Calu3 (cell line): ENCODE measurements at regions not wholly inside any gene's neighbourhood (a gene's known extent, or its start where the extent isn't known, plus 50 kb on each side); places are given as distances from the start of the nearest gene placed in this dataset.
"Not testable (repeated sequence)": the region's sequence is repeated elsewhere in the genome, so short reads cannot be mapped to it uniquely, and the experiment has no call there.

Experiments
- BruUV-seq: library from RNA; stranded (reverse); fragments of 400-500 nt; replicated peaks from 2 replicates; lab custom pipeline; 2021; lab: Mats Ljungman, UMichigan
- CTCF ChIA-PET: fragments of 300-600 bp; sonication (Branson Sonifier 250); formaldehyde crosslinking; loops from one replicate; lab custom pipeline; 2022; ENCODE audit warnings: antibody characterized with exemption; lab: Charles Lee
- DNase-seq: peaks from one replicate; pipeline ENCODE4 v3.0.0; 2022
- H3K27ac Mint-ChIP-seq: one replicate; pipeline ENCODE4 v1.8.0; 2022; ENCODE audit warnings: mixed read lengths; ENCODE audit not compliant: unreplicated experiment
- H3K27me3 Mint-ChIP-seq: one replicate; pipeline ENCODE4 v1.8.0; 2022; ENCODE audit warnings: mixed read lengths; ENCODE audit not compliant: unreplicated experiment
- H3K36me3 Mint-ChIP-seq: one replicate; pipeline ENCODE4 v1.8.0; 2022; ENCODE audit warnings: mild to moderate bottlenecking, moderate library complexity, mixed read lengths; ENCODE audit not compliant: insufficient read depth, unreplicated experiment
- H3K4me1 Mint-ChIP-seq: one replicate; pipeline ENCODE4 v1.8.0; 2022; ENCODE audit warnings: mild to moderate bottlenecking, low read depth, mixed read lengths; ENCODE audit not compliant: unreplicated experiment
- H3K4me3 Mint-ChIP-seq: one replicate; pipeline ENCODE4 v1.8.0; 2022; ENCODE audit warnings: mild to moderate bottlenecking, low read depth, moderate library complexity, mixed read lengths; ENCODE audit not compliant: unreplicated experiment
- H3K9me3 Mint-ChIP-seq: one replicate; pipeline ENCODE4 v1.8.0; 2022; ENCODE audit warnings: low read depth, mixed read lengths; ENCODE audit not compliant: unreplicated experiment
- CTCF ChIP-seq: fragments of 200-600 bp; IDR thresholded peaks from one replicate; pipeline ENCODE4 v1.8.0; 2022; ENCODE audit warnings: antibody characterized with exemption; ENCODE audit not compliant: unreplicated experiment
- intact Hi-C: fragments of 100-400 bp; cut with micrococcal nuclease; formaldehyde crosslinking; loops from one replicate; pipeline ENCODE4 v1.10.0; 2022; ENCODE audit not compliant: unreplicated experiment

GRCh38 chr1:148388260-148389026 lies 94.7 kb downstream of the PPIAL4G start:
- peak overlapping the region; percentile 87 for H3K4me3 Mint-ChIP-seq
- no peaks in the 10 kb centered on the region for H3K27me3 Mint-ChIP-seq
- H3K4me1 Mint-ChIP-seq: peaks cover 5% of the 10 kb centered on the region
- intact Hi-C loops: no loop called here
- no peak for TF ChIP-seq CTCF
- DNase-seq: peak; percentile 89
- peaks cover 16% of the 10 kb centered on the region for H3K36me3 Mint-ChIP-seq
- no peaks in the 10 kb centered on the region for H3K9me3 Mint-ChIP-seq
- peak overlapping the region; percentile 95 for H3K27ac Mint-ChIP-seq
- BruUV-seq: TSS peak; percentile 99
- CTCF ChIA-PET: interaction anchor here (0.7 kb wide), 1 partner anchor 1826 kb away, joined by 5 read pairs; no protein-coding TSS in a partner anchor

GRCh38 chr1:148387949-148388259 lies 95.2 kb downstream of the PPIAL4G start:
- DNase-seq, H3K4me1 Mint-ChIP-seq, BruUV-seq, H3K9me3 Mint-ChIP-seq, CTCF ChIA-PET, intact Hi-C loops, H3K27me3 Mint-ChIP-seq: not testable (repeated sequence)
- Mint-ChIP-seq H3K27ac (peak overlapping the region; percentile 95), H3K4me3 (peak overlapping the region; percentile 87), H3K36me3 (peaks cover 16% of the 10 kb centered on the region)

GRCh38 chr1:148387122-148387948 lies 95.8 kb downstream of the PPIAL4G start:
- H3K4me1 Mint-ChIP-seq, BruUV-seq, H3K9me3 Mint-ChIP-seq, H3K27me3 Mint-ChIP-seq, H3K27ac Mint-ChIP-seq, CTCF ChIA-PET, DNase-seq, intact Hi-C loops: not testable (repeated sequence)
- peaks cover 16% of the 10 kb centered on the region for H3K36me3 Mint-ChIP-seq
- peak overlapping the region; percentile 87 for H3K4me3 Mint-ChIP-seq

GRCh38 chr1:148386617-148387016 lies 96.5 kb downstream of the PPIAL4G start:
- BruUV-seq: no TSS peak
- peaks cover 16% of the 10 kb centered on the region for H3K36me3 Mint-ChIP-seq
- TF ChIP-seq CTCF: no peak
- no peaks in the 10 kb centered on the region for H3K27me3 Mint-ChIP-seq
- intact Hi-C loops: no loop called here
- H3K4me3 Mint-ChIP-seq: no peak overlapping the region
- peaks cover 5% of the 10 kb centered on the region for H3K4me1 Mint-ChIP-seq
- H3K27ac Mint-ChIP-seq: no peak overlapping the region
- CTCF ChIA-PET: no interaction called here
- no peak for DNase-seq
- H3K9me3 Mint-ChIP-seq: no peaks in the 10 kb centered on the region

- not testable (repeated sequence) for H3K27ac Mint-ChIP-seq
- peaks cover 16% of the 10 kb centered on the region for H3K36me3 Mint-ChIP-seq
These were observed 97.1 kb downstream of the PPIAL4G start for GRCh38 chr1:148386031-148386398.

More at GRCh38 chr1:148386031-148386398, 97.1 kb downstream of the PPIAL4G start:
- H3K27me3 Mint-ChIP-seq, intact Hi-C loops, H3K4me3 Mint-ChIP-seq, BruUV-seq, H3K4me1 Mint-ChIP-seq, DNase-seq, H3K9me3 Mint-ChIP-seq, CTCF ChIA-PET: not testable (repeated sequence)
